ENCODE measurements at regions not wholly inside any gene's neighbourhood (a gene's known extent, or its start where the extent isn't known, plus 50 kb on each side); places are given as distances from the start of the nearest gene placed in this dataset.

DNA sequence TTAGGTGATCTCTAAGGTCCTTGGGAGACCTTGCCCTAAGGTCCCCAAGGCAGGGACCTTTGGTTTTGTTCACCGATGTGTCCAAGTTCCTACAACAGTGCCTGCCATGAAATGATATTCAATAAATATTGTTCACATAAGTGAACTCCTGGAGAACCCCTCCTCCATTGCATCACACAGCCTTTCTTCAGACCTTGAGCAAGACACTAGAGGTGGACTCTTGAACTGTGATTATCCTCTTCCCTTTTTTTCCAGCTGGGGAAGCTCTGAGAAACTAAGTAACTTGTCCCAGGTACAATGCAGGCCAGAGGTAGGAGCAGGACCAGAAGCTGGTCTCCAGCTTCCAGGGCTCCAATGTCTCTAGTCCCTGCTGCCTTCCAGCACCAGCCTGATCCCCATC is 76.6 kb upstream of the LMO1 start:
- no peak for DNase-seq (ENCODE audit: low spot score)

DNA sequence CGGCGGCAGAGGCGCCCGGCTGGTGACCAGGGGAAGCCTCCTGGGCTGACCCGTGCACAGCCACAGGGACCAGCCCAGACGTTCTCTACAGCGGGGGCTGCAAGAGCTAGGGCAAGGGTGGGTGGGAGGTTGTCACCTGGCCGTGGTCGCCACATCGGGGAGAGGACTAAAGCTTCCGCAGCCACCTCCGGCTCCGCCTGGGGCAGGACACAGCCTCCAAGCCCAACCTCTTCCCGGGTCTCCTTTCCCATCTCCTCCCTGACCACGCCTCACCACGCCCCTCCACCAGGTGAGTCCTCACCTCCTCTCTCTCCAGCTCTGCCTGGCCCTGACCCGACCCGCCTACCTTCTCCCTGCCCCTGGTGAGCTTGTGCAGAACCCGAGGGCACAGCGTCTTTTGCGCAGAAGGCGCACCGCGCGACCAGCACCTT is 75.9 kb upstream of the LMO1 start:
- no peak for DNase-seq (ENCODE audit: low spot score)

DNA sequence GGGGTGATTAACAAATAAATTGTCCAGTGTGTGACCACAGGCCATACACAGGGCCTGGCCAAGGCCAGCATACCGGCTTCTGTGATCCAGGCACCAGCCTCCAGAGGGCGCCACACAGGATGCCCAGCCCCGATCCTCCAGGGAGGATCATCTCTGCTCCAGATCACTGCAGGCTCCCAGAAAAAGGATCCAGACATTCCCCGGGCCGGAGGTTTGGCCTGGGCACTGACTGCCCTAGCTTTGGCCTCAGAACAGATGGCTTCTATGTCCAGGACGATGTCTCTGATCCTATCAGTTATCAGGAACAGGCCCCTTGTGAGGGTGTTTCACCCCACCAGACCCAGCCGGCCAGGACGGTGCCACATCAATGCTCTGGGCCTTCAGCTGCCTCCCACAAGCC is 74.5 kb upstream of the LMO1 start:
- DNase-seq (ENCODE audit: low spot score), result peak; percentile 81

DNA sequence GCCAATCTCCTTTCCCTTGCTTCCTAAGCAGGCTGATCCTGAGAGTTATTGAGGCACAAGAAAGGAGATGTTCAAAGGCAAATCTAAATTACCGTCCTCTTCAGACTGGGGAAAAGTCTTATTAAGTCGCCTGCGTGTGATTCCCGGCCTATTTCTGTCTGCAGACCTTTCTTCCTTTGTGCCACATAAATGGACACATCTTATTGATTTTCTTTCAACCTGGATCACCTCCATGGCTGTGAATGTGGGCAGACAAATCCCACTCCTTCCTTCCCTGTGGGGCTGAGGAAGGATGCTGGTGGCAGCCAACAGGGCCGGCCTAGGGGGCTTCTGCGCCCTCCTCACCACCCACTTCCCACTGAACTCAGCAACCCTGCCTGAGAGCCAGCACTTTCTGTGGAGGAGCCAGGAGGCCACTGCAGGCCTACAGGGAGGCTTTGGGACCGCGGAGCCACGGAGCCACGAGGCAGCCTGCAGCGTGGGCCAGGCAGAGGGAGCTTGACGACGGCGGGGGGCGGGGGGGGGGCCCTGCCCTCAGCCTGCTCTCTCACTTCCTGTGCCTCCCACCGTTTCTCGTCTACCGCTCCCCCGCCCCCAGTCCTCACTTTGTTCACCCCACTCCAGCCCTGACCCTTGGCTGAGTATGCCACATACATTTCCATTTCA is 73.6 kb upstream of the LMO1 start:
- DNase-seq (ENCODE audit: low spot score), result no peak

DNA sequence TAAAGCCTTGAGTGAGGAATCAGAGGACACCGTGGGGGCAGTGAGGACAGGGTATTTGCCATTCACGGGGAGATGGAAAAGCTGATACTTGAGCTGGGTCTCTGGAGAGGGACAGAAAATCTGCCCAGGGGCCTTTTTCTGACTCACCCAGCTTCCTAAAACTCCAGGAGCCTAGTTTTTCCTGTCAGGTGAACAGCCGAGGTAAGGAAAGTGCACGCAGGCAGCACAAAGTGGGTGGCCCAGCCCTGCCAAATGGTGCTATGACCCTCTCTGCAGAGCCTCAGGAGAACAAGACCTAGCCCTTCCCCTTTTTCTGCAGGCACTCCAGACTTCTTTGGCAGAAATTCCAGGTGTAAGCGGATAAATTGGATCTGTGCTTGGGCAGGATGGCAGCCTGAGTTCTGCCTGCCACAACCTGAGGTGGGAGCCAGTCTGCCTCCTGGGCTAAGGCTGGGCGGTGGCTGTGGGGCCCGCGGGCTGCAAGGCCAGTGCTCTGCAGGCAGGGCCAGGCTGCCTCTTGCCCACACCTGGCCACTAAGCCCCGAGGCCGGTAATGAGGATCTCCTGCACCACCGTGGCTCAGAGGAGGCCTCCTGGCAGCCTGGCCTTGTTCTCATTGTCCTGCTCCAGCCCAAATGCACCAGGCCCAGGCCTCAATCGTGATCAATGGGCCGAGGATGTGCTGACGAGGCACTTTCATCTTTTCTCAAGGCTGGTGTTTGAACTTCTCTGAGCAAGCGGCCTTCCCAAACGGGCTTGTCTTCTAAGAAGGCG is 72.9 kb upstream of the LMO1 start:
- no peak for DNase-seq (ENCODE audit: low spot score)

DNA sequence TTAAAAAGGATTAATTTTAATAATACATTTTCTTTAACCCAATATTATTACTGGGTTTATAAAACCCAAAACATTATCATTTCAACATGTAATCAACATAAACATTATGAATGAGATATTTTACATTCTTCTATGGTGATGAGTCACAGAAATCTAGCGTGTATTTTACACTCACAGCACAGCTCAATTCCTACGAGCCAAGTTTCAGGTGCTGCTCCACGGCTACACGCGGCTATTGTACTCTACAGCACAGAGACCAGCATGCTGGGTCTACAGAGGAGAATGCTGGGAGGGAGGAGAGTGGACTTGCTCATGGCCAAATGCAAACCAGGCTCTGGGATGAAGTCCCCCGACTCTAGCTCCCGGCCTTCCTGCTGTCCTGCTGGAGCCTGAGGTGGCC is 72.0 kb upstream of the LMO1 start:
- DNase-seq (ENCODE audit: low spot score), result no peak

DNA sequence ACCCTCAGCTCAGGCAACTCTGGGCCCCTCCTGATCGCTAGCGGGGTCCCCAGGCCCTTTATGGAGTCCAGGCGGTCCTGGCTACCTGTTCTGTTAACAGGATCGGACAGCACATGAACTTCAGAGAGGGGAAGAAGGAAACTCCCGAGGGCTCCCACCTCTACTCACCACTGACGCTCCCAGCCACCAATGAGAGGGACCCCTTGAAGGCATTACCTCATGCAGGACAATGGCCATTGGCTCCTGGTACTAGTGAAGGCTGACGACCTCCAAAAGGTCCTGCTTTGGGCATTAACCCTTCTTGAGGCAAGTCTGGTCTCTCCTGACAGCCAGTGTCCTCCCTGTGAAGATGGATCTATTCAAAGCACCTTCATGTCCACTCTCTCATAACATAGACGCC is 71.5 kb upstream of the LMO1 start:
- no peak for DNase-seq (ENCODE audit: low spot score)

DNA sequence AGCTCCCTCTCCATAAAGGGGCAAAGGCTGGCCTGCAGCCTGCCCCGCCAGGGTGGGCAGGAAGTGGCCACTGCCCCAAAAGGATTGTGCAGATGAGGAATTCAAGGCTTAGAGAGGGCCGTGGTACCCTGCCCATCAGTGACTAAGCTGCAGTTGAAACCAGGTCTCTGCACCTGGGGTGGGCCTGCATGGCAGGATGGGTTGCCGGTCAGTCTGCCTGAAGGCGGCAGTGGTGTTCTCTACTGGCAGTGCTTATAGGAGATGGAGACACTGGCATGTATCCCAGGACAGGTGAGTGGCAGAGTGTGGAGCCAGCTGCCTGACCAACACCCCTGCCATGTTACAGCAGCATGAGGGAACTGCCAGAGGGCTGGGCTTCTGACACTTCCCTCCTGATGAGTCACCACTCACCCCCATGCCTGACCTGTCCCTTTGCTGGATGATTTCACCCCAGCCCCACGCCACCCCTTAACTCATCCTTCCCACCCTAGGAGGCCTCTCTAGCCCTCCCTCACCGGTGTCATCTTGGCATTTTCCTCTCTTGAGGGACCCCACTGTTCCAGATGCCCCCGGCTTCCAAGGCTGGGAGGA is 70.2 kb upstream of the LMO1 start:
- DNase-seq (ENCODE audit: low spot score), result no peak

DNA sequence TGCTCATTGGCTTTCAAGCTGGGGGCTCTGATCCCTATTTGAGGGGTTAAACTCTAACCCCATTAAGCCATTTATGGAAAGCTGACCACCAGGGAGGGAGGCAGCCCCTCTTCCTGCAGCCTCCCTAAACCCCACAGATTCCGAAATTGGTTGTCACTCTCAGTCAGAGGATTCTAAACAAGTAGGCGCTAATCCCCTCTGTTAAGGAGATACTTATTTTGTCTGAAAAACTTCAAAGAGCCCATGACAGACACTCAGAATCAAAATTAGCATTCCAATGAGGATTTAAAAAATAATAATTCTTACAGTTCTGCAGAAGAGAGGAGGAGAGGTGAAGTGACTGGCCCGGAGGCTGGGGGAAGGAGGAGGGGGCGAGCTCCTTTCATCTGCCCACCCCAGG is 69.7 kb upstream of the LMO1 start:
- no peak for DNase-seq (ENCODE audit: low spot score)

DNA sequence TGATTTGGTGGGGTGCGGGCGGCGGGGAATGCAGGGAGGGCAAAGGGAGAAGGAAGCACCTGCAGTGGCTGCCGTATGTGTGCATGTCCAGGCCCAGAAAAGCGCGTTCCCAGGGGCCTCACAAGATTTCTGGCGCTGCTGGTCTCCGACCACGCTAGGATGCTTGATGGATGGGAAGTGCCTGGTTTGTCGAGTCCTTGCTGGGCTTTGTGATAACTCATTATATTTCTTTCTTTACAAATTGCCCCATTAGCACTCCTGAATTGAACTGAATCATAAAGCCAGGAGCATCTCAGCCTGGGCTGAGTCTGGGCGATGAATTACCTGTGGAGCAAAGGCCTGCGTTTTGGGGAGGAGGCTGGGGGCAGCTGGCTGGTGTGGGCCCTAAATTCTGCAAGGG is 69.2 kb upstream of the LMO1 start:
- no peak for DNase-seq (ENCODE audit: low spot score)

DNA sequence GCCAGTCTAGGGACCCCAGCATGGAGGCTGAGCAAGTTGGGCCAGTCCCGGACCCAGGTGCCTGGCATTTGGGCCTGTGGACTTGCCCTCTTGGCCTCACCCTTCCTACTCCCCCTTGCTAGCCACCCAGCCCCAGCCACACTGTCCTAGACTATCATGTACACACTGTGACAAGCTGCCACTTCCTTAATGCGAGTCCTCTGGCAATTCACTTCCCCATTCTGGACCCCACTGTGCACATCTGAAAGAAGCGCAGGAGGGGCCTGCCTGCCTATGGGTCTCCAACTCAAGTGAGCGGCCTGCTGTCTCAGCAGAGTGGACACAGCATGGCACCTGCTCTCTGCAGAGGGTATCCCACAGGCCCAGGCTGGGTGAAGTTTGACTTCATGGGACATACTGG is 68.5 kb upstream of the LMO1 start:
- no peak for DNase-seq (ENCODE audit: low spot score)

DNA sequence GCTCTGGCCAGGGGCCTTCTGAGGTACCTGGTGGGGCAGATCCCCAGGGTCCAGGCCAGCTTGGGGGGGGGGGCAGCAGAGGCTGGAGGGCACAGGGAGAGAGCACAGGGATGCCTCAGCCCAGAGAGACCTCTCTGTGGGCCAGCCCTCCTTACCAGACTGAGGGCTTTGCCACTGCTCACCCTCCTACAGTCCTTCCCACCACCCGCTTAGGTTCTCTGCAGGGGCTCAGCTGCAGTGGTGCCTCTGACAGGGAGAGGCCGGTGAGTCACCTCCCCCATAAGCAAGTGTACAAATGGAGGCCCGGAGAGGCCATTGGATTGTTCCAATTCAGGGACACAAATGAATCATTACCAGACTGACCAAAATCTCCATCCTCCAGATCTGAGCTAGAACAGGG is 68.1 kb upstream of the LMO1 start:
- DNase-seq (ENCODE audit: low spot score), result no peak

DNA sequence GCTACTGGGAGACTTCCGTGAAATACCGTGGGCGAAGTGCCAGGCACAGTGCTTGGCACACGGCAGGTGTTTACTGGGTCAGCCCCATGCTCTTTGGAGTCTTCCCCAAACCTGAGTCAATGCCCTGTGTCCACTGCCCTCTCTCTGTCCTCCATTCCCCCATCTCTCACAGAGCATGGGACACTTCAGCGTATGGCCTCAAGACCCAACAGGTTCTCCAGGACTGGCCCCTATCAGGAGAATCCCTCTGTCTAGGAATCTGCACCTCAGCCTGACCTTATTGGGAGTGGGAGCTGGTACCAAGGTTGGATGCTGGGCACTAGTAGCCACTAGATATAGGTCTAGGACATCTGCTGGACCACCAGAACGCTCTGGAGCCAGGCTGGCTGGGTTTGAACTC is 67.2 kb upstream of the LMO1 start:
- no peak for DNase-seq (ENCODE audit: low spot score)

DNA sequence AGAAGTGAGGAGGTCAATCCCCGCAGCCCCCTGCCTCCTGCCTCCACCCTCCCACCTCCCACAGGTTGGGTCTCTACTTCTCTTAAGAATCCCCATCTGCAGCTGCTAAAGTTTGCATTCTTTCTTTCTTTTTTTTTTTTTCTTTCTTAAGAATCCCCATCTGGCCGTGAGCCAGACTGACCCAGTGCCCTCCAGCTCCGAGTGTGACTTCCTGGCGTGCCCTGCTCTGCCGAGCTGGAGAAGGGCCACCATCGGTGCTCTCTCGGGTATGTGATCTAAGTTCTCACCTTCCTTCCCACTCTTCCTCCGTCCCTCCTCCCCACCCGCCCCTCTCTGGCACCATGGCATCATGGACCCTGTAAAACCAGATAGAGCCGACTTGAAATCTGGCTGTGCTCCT is 66.7 kb upstream of the LMO1 start:
- no peak for DNase-seq (ENCODE audit: low spot score)

DNA sequence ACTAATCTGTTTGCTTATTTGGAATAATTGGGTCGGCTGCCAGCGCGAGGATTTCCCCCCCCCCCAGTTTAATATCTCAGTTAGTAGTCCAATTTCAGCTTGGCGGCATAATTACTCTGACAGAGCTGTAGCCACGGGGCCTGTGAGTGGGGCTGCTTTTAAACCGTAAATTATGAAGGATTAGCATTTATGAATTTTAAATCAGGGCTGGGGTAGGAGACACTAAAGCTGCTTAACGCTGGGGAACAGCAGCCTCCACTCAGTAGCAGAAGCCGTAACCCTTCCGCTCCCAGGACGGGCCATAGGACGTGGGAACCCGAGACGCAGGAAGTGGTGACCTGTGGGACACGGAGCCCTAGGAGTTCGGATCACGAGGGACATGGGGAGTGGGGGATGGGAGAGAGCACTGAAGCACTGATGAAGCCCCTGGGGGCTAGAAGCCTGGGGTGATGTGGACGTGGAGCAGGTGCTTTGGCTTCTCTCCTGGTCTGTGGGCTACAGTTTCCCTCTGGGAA is 66.2 kb upstream of the LMO1 start:
- peak; percentile 87 for DNase-seq (ENCODE audit: low spot score)

DNA sequence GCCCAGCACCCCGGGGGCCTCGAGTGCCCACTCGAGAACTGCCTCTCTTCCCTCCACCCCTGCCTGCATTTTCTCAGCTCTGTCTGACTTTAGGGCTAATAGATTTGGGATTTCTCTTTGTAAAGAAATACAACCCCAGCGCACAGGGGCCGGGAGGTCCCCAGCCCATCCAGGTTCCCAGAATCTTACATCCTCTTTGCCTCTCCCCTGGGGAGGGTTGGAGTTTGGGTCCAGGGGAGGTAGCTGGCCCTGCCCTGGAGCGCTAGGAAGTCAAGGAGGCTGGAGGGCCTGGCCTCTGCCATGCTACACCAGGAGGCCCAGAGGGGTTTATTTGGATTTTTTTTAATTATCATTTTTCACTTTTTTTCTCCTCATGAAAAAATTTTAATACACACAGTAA is 65.7 kb upstream of the LMO1 start:
- DNase-seq (ENCODE audit: low spot score), result peak; percentile 63

DNA sequence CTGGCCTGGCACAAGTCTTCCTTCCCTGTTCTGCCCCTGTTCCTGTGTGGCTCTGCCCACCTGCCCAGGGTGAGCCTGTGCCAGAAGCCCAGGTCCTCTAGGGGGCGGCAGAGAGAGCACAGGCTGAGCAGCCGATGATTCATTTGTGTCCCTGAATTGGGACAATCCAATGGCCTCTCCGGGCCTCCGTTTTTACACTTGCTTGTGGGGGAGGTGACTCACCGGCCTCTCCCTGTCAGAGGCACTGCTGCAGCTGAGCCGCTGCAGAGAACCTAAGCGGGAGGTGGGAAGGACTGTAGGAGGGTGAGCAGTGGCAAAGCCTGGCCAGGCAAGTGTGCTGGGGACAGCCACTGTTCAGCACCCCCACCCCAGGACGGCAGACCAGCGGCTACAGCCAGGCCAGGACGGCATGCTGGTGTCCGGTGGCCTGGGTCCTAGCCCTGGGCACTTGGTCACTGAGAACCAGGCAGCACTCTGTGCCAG is 65.2 kb upstream of the LMO1 start:
- DNase-seq (ENCODE audit: low spot score), result peak; percentile 88

DNA sequence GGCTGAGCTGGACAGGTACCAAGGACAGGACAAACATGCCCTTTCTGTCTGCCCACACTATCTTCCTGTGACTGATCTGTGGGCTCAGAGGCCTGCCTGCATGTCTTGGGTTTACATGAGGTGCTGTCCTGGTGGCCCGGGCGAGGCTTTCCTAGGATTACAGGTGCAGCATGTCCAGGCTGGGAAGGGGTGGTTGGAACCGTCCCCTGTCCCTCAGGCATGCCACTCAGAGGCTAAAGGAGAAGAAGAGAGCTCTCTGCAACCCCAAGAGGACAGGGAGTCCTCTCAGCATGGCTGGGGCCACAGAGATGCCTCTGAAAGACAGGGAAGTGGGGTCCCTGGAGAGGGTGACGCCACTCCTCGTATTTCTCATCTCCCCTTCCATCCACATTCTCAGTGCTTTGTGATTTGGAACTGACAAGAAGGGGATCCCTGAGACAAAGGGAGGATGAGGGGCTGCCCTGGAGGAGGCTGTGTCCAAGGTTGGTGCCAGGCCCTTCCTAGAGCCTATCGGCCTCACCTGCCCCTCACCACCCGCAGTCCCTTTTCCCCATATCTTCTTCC is 64.6 kb upstream of the LMO1 start:
- no peak for DNase-seq (ENCODE audit: low spot score)

DNA sequence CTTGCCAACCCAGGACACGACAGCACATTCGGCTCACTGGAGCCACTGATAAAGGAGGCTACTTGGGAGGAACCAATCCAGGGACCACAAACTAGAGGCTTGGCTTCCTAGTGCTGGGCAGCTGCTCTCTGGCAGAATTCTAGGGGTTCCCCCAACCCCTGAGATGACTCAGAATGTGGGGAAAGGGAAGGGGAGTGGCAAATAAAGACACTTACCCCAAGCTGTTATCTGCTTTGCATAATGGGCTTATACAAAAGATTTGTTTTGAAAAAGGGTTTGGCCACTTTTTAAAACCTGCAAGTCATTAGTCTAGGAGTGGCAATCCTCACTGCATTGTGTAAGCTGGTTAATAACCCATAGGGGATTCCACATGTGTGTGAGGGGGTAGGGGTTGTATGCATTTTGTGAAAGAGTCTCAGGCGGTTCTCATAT is 64.1 kb upstream of the LMO1 start:
- no peak for DNase-seq (ENCODE audit: low spot score)

DNA sequence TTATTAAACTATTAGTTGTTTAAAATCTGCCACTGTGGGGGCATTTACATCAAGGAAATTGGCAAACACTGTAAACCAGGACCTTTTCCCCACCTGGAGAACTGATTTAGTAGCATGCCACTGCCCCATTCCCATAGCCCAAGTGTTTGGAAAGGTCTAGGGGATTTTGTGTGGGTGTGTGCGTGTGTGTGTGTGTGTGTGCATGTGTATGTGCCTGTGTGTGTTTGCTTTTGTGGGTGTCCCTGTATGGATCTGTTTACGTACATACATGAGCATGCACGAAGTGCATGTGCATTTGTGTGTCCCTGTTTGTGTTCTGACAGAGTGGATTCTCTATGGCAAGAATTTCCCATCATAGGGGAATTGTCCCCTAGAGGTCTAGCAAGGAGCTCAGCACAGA is 62.7 kb upstream of the LMO1 start:
- no peak for DNase-seq (ENCODE audit: low spot score)

DNA sequence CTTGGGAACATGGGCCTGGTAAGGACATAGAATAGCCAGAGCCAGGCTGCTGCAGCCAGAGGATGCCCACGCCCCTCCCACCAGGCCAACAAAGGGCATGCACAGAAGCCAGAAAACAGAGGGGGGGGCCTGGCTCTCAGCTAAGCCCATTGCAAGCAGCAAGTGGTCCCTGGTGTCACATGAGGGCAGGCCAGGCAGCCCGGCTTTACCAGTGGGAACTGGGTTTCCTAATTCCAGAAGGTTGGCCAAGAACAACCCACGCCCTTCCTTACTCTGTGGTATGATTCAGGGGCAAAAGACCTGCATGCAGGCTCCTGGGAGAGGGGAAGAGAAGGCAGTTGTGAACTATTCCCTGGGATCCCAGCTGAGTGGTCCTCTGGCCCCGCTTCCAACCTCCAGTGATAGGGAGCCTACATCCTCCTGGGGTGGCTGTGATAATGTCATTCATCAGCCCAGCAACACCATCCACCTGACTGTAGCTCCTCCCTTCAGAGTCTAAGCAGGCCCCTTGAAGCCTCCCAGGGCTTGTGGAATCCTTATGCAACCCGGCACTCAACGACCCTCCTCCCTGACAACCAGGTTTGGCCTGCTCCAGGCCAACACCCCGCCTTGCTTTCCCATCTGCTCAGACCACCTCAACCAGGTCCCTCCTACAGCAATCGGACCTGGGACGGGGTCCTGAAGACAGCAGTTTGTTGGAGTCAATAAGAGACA is 62.1 kb upstream of the LMO1 start:
- DNase-seq (ENCODE audit: low spot score), result no peak

Data from D341Med (cell line).